ENCODE measurements at regions not wholly inside any gene's neighbourhood (a gene's known extent, or its start where the extent isn't known, plus 50 kb on each side); places are given as distances from the start of the nearest gene placed in this dataset.

- CTCF ChIA-PET: no interaction called here
- no peak overlapping the region for H3K27ac Mint-ChIP-seq
- no peak for TF ChIP-seq CTCF (IDR thresholded peaks at IDR 0.05)
Observed at GRCh38 chr4:117495802-117496201, 410.4 kb upstream of the TRAM1L1 start.

GRCh38 chr4:117512414-117512813 lies 427.0 kb upstream of the TRAM1L1 start:
- CTCF ChIA-PET: no interaction called here
- H3K27me3 Mint-ChIP-seq: no peaks in the 10 kb centered on the region
- intact Hi-C loops (cut with micrococcal nuclease): no loop called here
- H3K4me3 Mint-ChIP-seq: no peak overlapping the region
- H3K9me3 Mint-ChIP-seq: peaks cover 4% of the 10 kb centered on the region
- no peak overlapping the region for H3K27ac Mint-ChIP-seq
- H3K4me1 Mint-ChIP-seq: no peaks in the 10 kb centered on the region
- ATAC-seq (ENCODE audit: low read depth): no peak
- no peaks in the 10 kb centered on the region for H3K36me3 Mint-ChIP-seq (ENCODE audit: low read depth)
- no peak for DNase-seq
- no peak for TF ChIP-seq CTCF (IDR thresholded peaks at IDR 0.05)
- POLR2A ChIA-PET: no interaction called here

More at GRCh38 chr4:117495802-117496201, 410.4 kb upstream of the TRAM1L1 start:
- intact Hi-C loops (cut with micrococcal nuclease): no loop called here
- no peaks in the 10 kb centered on the region for H3K4me1 Mint-ChIP-seq
- POLR2A ChIA-PET: no interaction called here
- H3K27me3 Mint-ChIP-seq: no peaks in the 10 kb centered on the region
- ATAC-seq (ENCODE audit: low read depth) (no peak), DNase-seq (no peak)
- no peaks in the 10 kb centered on the region for H3K36me3 Mint-ChIP-seq (ENCODE audit: low read depth)
- H3K9me3 Mint-ChIP-seq: peaks cover 4% of the 10 kb centered on the region
- no peak overlapping the region for H3K4me3 Mint-ChIP-seq

- peaks cover 4% of the 10 kb centered on the region for H3K9me3 Mint-ChIP-seq
- ATAC-seq (ENCODE audit: low read depth) (no peak), DNase-seq (no peak)
- no peak for TF ChIP-seq CTCF (IDR thresholded peaks at IDR 0.05)
- ChIA-PET CTCF (no interaction called here), POLR2A (no interaction called here)
- no peaks in the 10 kb centered on the region for H3K27me3 Mint-ChIP-seq
- no peaks in the 10 kb centered on the region for H3K36me3 Mint-ChIP-seq (ENCODE audit: low read depth)
- intact Hi-C loops (cut with micrococcal nuclease): no loop called here
- no peak overlapping the region for H3K4me3 Mint-ChIP-seq
- H3K4me1 Mint-ChIP-seq: no peaks in the 10 kb centered on the region
- no peak overlapping the region for H3K27ac Mint-ChIP-seq
Observed at GRCh38 chr4:117514391-117515175, 429.2 kb upstream of the TRAM1L1 start.

- Mint-ChIP-seq H3K4me1 (no peaks in the 10 kb centered on the region), H3K27me3 (no peaks in the 10 kb centered on the region), H3K9me3 (peaks cover 7% of the 10 kb centered on the region), H3K36me3 (ENCODE audit: low read depth) (no peaks in the 10 kb centered on the region), H3K4me3 (no peak overlapping the region), H3K27ac (no peak overlapping the region)
- no peak for TF ChIP-seq CTCF (IDR thresholded peaks at IDR 0.05)
- ChIA-PET CTCF (no interaction called here), POLR2A (no interaction called here)
- intact Hi-C loops (cut with micrococcal nuclease): no loop called here
- ATAC-seq (ENCODE audit: low read depth) (no peak), DNase-seq (no peak)
Observed at GRCh38 chr4:117515921-117516320, 430.5 kb upstream of the TRAM1L1 start.

- DNase-seq: no peak
- H3K4me3 Mint-ChIP-seq: no peak overlapping the region
- intact Hi-C loops (cut with micrococcal nuclease): no loop called here
- no peak overlapping the region for H3K27ac Mint-ChIP-seq
- ChIA-PET POLR2A (no interaction called here), CTCF (no interaction called here)
- no peaks in the 10 kb centered on the region for H3K36me3 Mint-ChIP-seq (ENCODE audit: low read depth)
- no peaks in the 10 kb centered on the region for H3K4me1 Mint-ChIP-seq
- H3K27me3 Mint-ChIP-seq: no peaks in the 10 kb centered on the region
- TF ChIP-seq CTCF (IDR thresholded peaks at IDR 0.05): no peak
- H3K9me3 Mint-ChIP-seq: peaks cover 2% of the 10 kb centered on the region
- no peak for ATAC-seq (ENCODE audit: low read depth)
Observed at GRCh38 chr4:117527601-117528000, 442.2 kb upstream of the TRAM1L1 start.
